Neural cell (in vitro differentiated cells): ENCODE measurements at regions not wholly inside any gene's neighbourhood (a gene's known extent, or its start where the extent isn't known, plus 50 kb on each side); places are given as distances from the start of the nearest gene placed in this dataset.

ENCODE experiments used
- H2AFZ ChIP-seq: fragments of 200-600, 300-800 bp; sonication (generic), shearing (Covaris generic); 2 replicates; pipeline ENCODE4 v1.6.0; 2014; ENCODE audit warnings: low read depth, mild to moderate bottlenecking, antibody characterized with exemption, low read length, moderate library complexity
- H3F3A ChIP-seq: fragments of 200-600 bp; shearing (Covaris generic); 2 replicates; pipeline ENCODE4 v1.6.1; 2016; ENCODE audit warnings: mild to moderate bottlenecking, moderate library complexity, mixed read lengths, antibody characterized with exemption, low read length; ENCODE audit not compliant: insufficient read depth, poor library complexity, severe bottlenecking
- H3K27ac ChIP-seq: fragments of 200-600, 300-800 bp; sonication (generic), shearing (Covaris generic); 2 replicates; pipeline ENCODE4 v1.5.1; 2014; ENCODE audit warnings: mild to moderate bottlenecking, low read length, moderate library complexity
- H3K27me3 ChIP-seq: fragments of 300-800, 200-600 bp; sonication (generic), shearing (Covaris generic); 2 replicates; pipeline ENCODE4 v1.6.0; 2014; ENCODE audit warnings: mild to moderate bottlenecking, low read depth, low read length, moderate library complexity; ENCODE audit not compliant: insufficient read depth
- H3K36me3 ChIP-seq: fragments of 300-800, 200-600 bp; sonication (generic), shearing (Covaris generic); 2 replicates; pipeline ENCODE4 v1.5.1; 2014; ENCODE audit warnings: mild to moderate bottlenecking, antibody characterized with exemption, low read length, moderate library complexity; ENCODE audit not compliant: insufficient read depth
- H3K4me2 ChIP-seq: fragments of 300-800, 200-600 bp; sonication (generic), shearing (Covaris generic); 2 replicates; pipeline ENCODE4 v1.6.0; 2014; ENCODE audit warnings: mild to moderate bottlenecking, low read length
- H3K4me3 ChIP-seq: fragments of 300-800, 200-600 bp; sonication (generic), shearing (Covaris generic); 2 replicates; pipeline ENCODE4 v1.5.1; 2014; ENCODE audit warnings: mild to moderate bottlenecking, low read length, moderate library complexity
- H3K79me2 ChIP-seq: fragments of 200-600 bp; shearing (Covaris generic); replicated peaks from 2 replicates; pipeline ENCODE4 v1.6.0; 2014; ENCODE audit warnings: mild to moderate bottlenecking, low read length, moderate library complexity; ENCODE audit not compliant: insufficient read depth
- H3K9ac ChIP-seq: fragments of 300-800, 200-600 bp; sonication (generic), shearing (Covaris generic); 2 replicates; pipeline ENCODE4 v1.6.1; 2016; ENCODE audit warnings: mild to moderate bottlenecking, low read length, mixed read lengths
- H3K9me2 ChIP-seq: fragments of 200-600 bp; shearing (Covaris generic); 2 replicates; pipeline ENCODE4 v1.6.1; 2016; ENCODE audit warnings: mild to moderate bottlenecking, low read length, mixed read lengths; ENCODE audit not compliant: insufficient read depth
- H3K9me3 ChIP-seq: fragments of 200-600, 300-800 bp; sonication (generic), shearing (Covaris generic); 2 replicates; pipeline ENCODE4 v1.6.1; 2016; ENCODE audit warnings: mild to moderate bottlenecking, mixed run types, low read length, moderate library complexity, mixed read lengths
- H4K20me1 ChIP-seq: fragments of 200-600 bp; shearing (Covaris generic); 2 replicates; pipeline ENCODE4 v1.6.1; 2016; ENCODE audit warnings: mild to moderate bottlenecking, mixed run types; ENCODE audit not compliant: insufficient read depth
- CTCF ChIP-seq: fragments of 450-650 bp; IDR thresholded peaks from 2 replicates; pipeline ENCODE4 v1.5.1; 2014; ENCODE audit warnings: antibody characterized with exemption, mild to moderate bottlenecking, moderate library complexity; ENCODE audit not compliant: poor library complexity, severe bottlenecking
- EP300 ChIP-seq: fragments of 450-650 bp; conservative IDR thresholded peaks from 2 replicates; pipeline ENCODE4 v1.6.1; 2014; ENCODE audit warnings: antibody characterized with exemption, mild to moderate bottlenecking, moderate library complexity; ENCODE audit not compliant: poor library complexity, severe bottlenecking
- EZH2 ChIP-seq: fragments of 200-600, 300-800 bp; shearing (Covaris generic), sonication (generic); IDR thresholded peaks from 2 replicates; pipeline ENCODE4 v1.6.1; 2014; ENCODE audit warnings: antibody characterized with exemption, low read length, borderline replicate concordance, mild to moderate bottlenecking; ENCODE audit not compliant: insufficient read depth, poor library complexity, severe bottlenecking
- MXI1 ChIP-seq: fragments of 450-650 bp; conservative IDR thresholded peaks from 2 replicates; pipeline ENCODE4 v1.6.1; 2014; ENCODE audit warnings: antibody characterized with exemption, mild to moderate bottlenecking; ENCODE audit not compliant: poor library complexity, severe bottlenecking
- POLR2AphosphoS5 ChIP-seq: IDR thresholded peaks from 2 replicates; pipeline ENCODE4 v1.6.1; 2012
- RAD21 ChIP-seq: fragments of 450-650 bp; conservative IDR thresholded peaks from 2 replicates; pipeline ENCODE4 v1.6.1; 2014; ENCODE audit warnings: antibody characterized with exemption, mild to moderate bottlenecking, moderate library complexity
- REST ChIP-seq: IDR thresholded peaks from 2 replicates; pipeline ENCODE4 v1.6.1; 2012; ENCODE audit warnings: borderline replicate concordance
- SMC3 ChIP-seq: fragments of 450-650 bp; conservative IDR thresholded peaks from 2 replicates; pipeline ENCODE4 v1.6.1; 2014; ENCODE audit warnings: antibody characterized with exemption, mild to moderate bottlenecking, moderate library complexity; ENCODE audit not compliant: poor library complexity
- TAF1 ChIP-seq: IDR thresholded peaks from 2 replicates; pipeline ENCODE4 v1.6.1; 2012; ENCODE audit warnings: low read depth

GRCh38 chr4:41365681-41366080 lies 109.0 kb downstream of the UCHL1 start:
- H3K27me3 ChIP-seq = peaks cover 5% of the 10 kb centered on the region
- no peaks in the 10 kb centered on the region for H3K79me2 ChIP-seq
- no peak overlapping the region for H3K27ac ChIP-seq
- TF ChIP-seq EZH2 (no peak), RAD21 (no peak), EP300 (no peak), TAF1 (no peak)
- H4K20me1 ChIP-seq = no peaks in the 10 kb centered on the region
- H2AFZ ChIP-seq = no peak overlapping the region
- H3K4me2 ChIP-seq = no peak overlapping the region
- H3K9me3 ChIP-seq = no peaks in the 10 kb centered on the region
- no peak overlapping the region for H3K4me3 ChIP-seq
- no peaks in the 10 kb centered on the region for H3F3A ChIP-seq
- H3K36me3 ChIP-seq = no peaks in the 10 kb centered on the region
- H3K9ac ChIP-seq = no peak overlapping the region
- H3K9me2 ChIP-seq = no peaks in the 10 kb centered on the region

- Histone ChIP-seq H3K27me3 (no peaks in the 10 kb centered on the region), H3K9me3 (no peaks in the 10 kb centered on the region), H3K4me3 (no peak overlapping the region), H3K4me2 (no peak overlapping the region), H3K9me2 (no peaks in the 10 kb centered on the region), H3K36me3 (no peaks in the 10 kb centered on the region), H2AFZ (no peak overlapping the region), H3K9ac (no peak overlapping the region), H3K79me2 (no peaks in the 10 kb centered on the region), H3K27ac (no peak overlapping the region), H3F3A (no peaks in the 10 kb centered on the region), H4K20me1 (no peaks in the 10 kb centered on the region)
- no peak for TF ChIP-seq EZH2
- TF ChIP-seq SMC3 = no peak
- no peak for TF ChIP-seq CTCF
- no peak for TF ChIP-seq TAF1
- TF ChIP-seq RAD21 = no peak
- TF ChIP-seq EP300 = no peak
- TF ChIP-seq MXI1 = no peak
Measured at GRCh38 chr4:41366911-41367517, 110.3 kb downstream of the UCHL1 start.

DNA sequence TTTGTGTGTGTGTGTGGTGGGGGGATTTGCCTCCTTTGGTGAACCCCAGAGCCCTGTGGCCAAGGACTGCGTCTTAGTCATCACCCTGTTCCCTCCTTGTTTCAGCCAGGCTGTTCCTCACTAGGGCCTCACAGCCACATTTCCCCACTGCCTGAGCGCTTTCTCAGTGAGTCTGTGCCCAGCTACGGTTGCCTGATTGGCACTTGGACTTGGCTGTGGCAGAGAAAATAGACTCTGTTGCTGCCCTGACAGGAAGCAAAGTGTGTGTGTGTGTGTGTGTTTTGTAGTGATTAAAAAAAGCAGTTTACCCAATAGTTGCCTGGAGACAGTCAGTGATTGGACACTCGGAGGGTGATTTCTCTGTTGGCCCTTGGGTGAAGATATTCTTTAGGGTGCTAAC lies 113.0 kb downstream of the UCHL1 start:
- Histone ChIP-seq H3K27me3 (no peaks in the 10 kb centered on the region), H3K4me3 (no peak overlapping the region), H4K20me1 (no peaks in the 10 kb centered on the region), H3F3A (no peaks in the 10 kb centered on the region), H3K27ac (no peak overlapping the region), H3K4me2 (no peak overlapping the region), H3K79me2 (no peaks in the 10 kb centered on the region), H2AFZ (no peak overlapping the region), H3K9me2 (no peaks in the 10 kb centered on the region), H3K9me3 (no peaks in the 10 kb centered on the region), H3K9ac (no peak overlapping the region), H3K36me3 (no peaks in the 10 kb centered on the region)
- no peak for TF ChIP-seq POLR2AphosphoS5
- no peak for TF ChIP-seq CTCF
- TF ChIP-seq REST = no peak
- no peak for TF ChIP-seq EZH2
- no peak for TF ChIP-seq MXI1
- no peak for TF ChIP-seq SMC3
- no peak for TF ChIP-seq TAF1
- TF ChIP-seq RAD21 = no peak
- no peak for TF ChIP-seq EP300
